H1 (cell line): ENCODE measurements at regions not wholly inside any gene's neighbourhood (a gene's known extent, or its start where the extent isn't known, plus 50 kb on each side); places are given as distances from the start of the nearest gene placed in this dataset.

Experiments
- CHD7 ChIP-seq: fragments of 300-600 bp; sonication (generic); IDR thresholded peaks from 2 replicates; pipeline ENCODE4 v1.7.1; 2012; ENCODE audit warnings: low read length, moderate library complexity, mild to moderate bottlenecking, inconsistent platforms; ENCODE audit not compliant: insufficient replicate concordance
- EZH2 ChIP-seq: fragments of 200-600 bp; sonication (generic); IDR thresholded peaks from 2 replicates; pipeline ENCODE4 v1.7.1; 2012; ENCODE audit warnings: low read depth, mild to moderate bottlenecking, moderate library complexity, low read length, inconsistent platforms; ENCODE audit not compliant: severe bottlenecking
- KDM1A ChIP-seq: fragments of 200-600, 300-600 bp; sonication (generic); IDR thresholded peaks from 2 replicates; pipeline ENCODE4 v1.7.1; 2016; ENCODE audit warnings: mild to moderate bottlenecking, low read length, borderline replicate concordance
- SP1 ChIP-seq: IDR thresholded peaks from 2 replicates; pipeline ENCODE4 v1.6.1; 2011; ENCODE audit warnings: low read depth, low read length
- SP4 ChIP-seq: IDR thresholded peaks from 2 replicates; pipeline ENCODE4 v1.6.1; 2012; ENCODE audit warnings: low read length, inconsistent platforms

DNA sequence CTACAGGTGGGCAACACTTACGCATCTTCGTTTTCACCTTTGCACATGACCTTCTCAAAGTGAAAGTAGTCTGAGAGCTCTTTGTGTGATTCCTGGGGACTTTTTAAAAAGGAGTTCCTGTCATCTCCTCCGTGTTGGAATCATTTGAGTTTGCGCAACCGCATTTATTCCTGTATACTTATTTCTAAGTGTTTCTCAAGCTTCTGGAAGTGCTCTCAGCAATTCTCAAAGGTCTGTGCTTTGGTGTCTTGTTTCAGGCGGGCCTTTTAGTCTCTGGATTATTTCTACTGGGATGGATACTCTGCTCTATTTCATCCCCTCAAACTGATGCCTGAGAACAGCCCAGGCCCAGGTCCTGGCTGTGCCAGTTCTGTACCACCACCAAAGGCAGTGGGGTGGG is 226.5 kb upstream of the TUT7 start (continued):
- TF ChIP-seq CHD7 (no peak), SP1 (no peak), SP4 (no peak), KDM1A (no peak), EZH2 (no peak)
